Stomach (tissue), 8 donors: ENCODE measurements at regions not wholly inside any gene's neighbourhood (a gene's known extent, or its start where the extent isn't known, plus 50 kb on each side); places are given as distances from the start of the nearest gene placed in this dataset.
A peak's percentile ranks its signal among the peaks of the same experiment; 100 is the strongest.

Experiments used
- DNase-seq, 2 donors: peaks; one replicate each; pipeline versions ENCODE4 v3.0.0 to v3.0.0-alpha.2; 2013 to 2019
- H3K27ac ChIP-seq, 5 donors: fragments of 200-600 bp in 4 of 5; sonication (generic) in 4 of 5; one replicate each; pipeline ENCODE4 v1.5.1; 2013 to 2019; ENCODE audit warnings: mild to moderate bottlenecking in 1 of 5, moderate library complexity in 1 of 5
- H3K27me3 ChIP-seq, 3 donors: fragments of 200-600 bp; sonication (generic); one replicate each; pipeline ENCODE4 v1.5.1; 2017 to 2019; ENCODE audit warnings: mixed run types in 1 of 3
- H3K36me3 ChIP-seq, 4 donors: fragments of 200-600 bp; sonication (generic); 1 replicate in 3 of 4; 2 replicates in 1 of 4; pipeline ENCODE4 v1.5.1; 2016 to 2019
- H3K4me1 ChIP-seq, 4 donors: fragments of 200-600 bp; sonication (generic); one replicate each; pipeline ENCODE4 v1.5.1; 2016 to 2019
- H3K4me3 ChIP-seq, 4 donors: fragments of 200-600 bp; sonication (generic) in 3 of 4; one replicate each; pipeline ENCODE4 v1.5.1; 2016 to 2019; ENCODE audit warnings: mild to moderate bottlenecking in 1 of 4
- H3K9me3 ChIP-seq, 4 donors: fragments of 200-600 bp; sonication (generic); one replicate each; pipeline ENCODE4 v1.5.1; 2016 to 2019
- CTCF ChIP-seq, 7 experiments: fragments of 450-650 bp in 4 of 7; fragments of 200-600 bp in 3 of 7; sonication (generic) in 3 of 7; IDR thresholded peaks; one replicate each; pipeline ENCODE4 v1.5.1; 2016 to 2019; ENCODE audit warnings: antibody characterized with exemption in 7 of 7, control low read depth in 2 of 7, mild to moderate bottlenecking in 1 of 7
- EP300 ChIP-seq: sonication (generic); formaldehyde crosslinking; IDR thresholded peaks from one replicate; pipeline ENCODE4 v1.6.1; 2017; ENCODE audit warnings: antibody characterized with exemption
- POLR2A ChIP-seq, 4 donors: fragments of 450-650 bp; IDR thresholded peaks; one replicate each; pipeline ENCODE4 v1.6.1; 2016; ENCODE audit warnings: antibody characterized with exemption in 4 of 4, control low read depth in 2 of 4, mild to moderate bottlenecking in 1 of 4, moderate library complexity in 1 of 4
- POLR2AphosphoS5 ChIP-seq, 3 donors: sonication (generic); formaldehyde crosslinking; IDR thresholded peaks; one replicate each; pipeline ENCODE4 v1.6.1; 2016; ENCODE audit warnings: antibody characterized with exemption in 3 of 3
- WGBS, 5 donors: extraction: QIAGEN DNeasy Blood & Tissue Kit in 3 of 5; methylation state at CpG; one replicate each; pipeline versions ENCODE4 v1.1.5 to v1.1.7; 2013 to 2018; 5-methylcytosine and 5-hydroxymethylcytosine counted together
- intact Hi-C: fragments of 100-400 bp; cut with DNase I; formaldehyde crosslinking; loops from one replicate; pipeline ENCODE4 v1.15.1; 2023; ENCODE audit warnings: low total_unique reads
- donor health status: healthy with polysubstance abuse.
- donor health status: Bipolar disorder and iron deficiency.
- donor health status: healthy.

- H3K36me3 ChIP-seq: no peaks in the 10 kb centered on the region
- peak in 1 of 2 donors; percentile 41 for DNase-seq
- WGBS, 5 donors: 64 to 77% (median 70%) methylated on average over 1 of the region's 1 CpG
- no peak overlapping the region for H3K4me3 ChIP-seq
- TF ChIP-seq EP300: no peak
- TF ChIP-seq POLR2A (IDR thresholded peaks at IDR 0.05): no peak
- no peak for TF ChIP-seq POLR2AphosphoS5 (IDR thresholded peaks at IDR 0.05)
- TF ChIP-seq CTCF (IDR thresholded peaks at IDR 0.05): no peak
- no peak overlapping the region for H3K27ac ChIP-seq
- no peaks in the 10 kb centered on the region for H3K4me1 ChIP-seq
- no peaks in the 10 kb centered on the region for H3K9me3 ChIP-seq
- H3K27me3 ChIP-seq: peaks cover 0 to 10% (median 0%) of the 10 kb centered on the region in 3 donors
- intact Hi-C loops: no loop called here
Measured at GRCh38 chr18:24827501-24827900, 367.1 kb downstream of the HRH4 start.

- peaks cover 0 to 10% (median 0%) of the 10 kb centered on the region in 3 donors for H3K27me3 ChIP-seq
- H3K9me3 ChIP-seq: no peaks in the 10 kb centered on the region
- 82 to 90% (median 89%) methylated on average over 6 of the region's 6 CpGs for WGBS, 5 donors
- H3K36me3 ChIP-seq: no peaks in the 10 kb centered on the region
- H3K4me1 ChIP-seq: no peaks in the 10 kb centered on the region
- intact Hi-C loops: no loop called here
- TF ChIP-seq POLR2A (IDR thresholded peaks at IDR 0.05) (no peak), POLR2AphosphoS5 (IDR thresholded peaks at IDR 0.05) (no peak), CTCF (IDR thresholded peaks at IDR 0.05) (no peak), EP300 (no peak)
- H3K4me3 ChIP-seq: no peak overlapping the region
- no peak overlapping the region for H3K27ac ChIP-seq
- no peak for DNase-seq
Measured at GRCh38 chr18:24831081-24831480, 370.6 kb downstream of the HRH4 start.

GRCh38 chr18:24831871-24832665 is 371.6 kb downstream of the HRH4 start:
- H3K4me3 ChIP-seq: no peak overlapping the region
- H3K27ac ChIP-seq: no peak overlapping the region
- peak in 1 of 2 donors; percentile 28 for DNase-seq
- H3K27me3 ChIP-seq: peaks cover 0 to 10% (median 0%) of the 10 kb centered on the region in 3 donors
- intact Hi-C loops: no loop called here
- no peaks in the 10 kb centered on the region for H3K36me3 ChIP-seq
- H3K4me1 ChIP-seq: no peaks in the 10 kb centered on the region
- WGBS, 5 donors: 32 to 47% (median 36%) methylated on average over 10 to 11 of the region's 11 CpGs
- no peaks in the 10 kb centered on the region for H3K9me3 ChIP-seq
- TF ChIP-seq POLR2A (IDR thresholded peaks at IDR 0.05): no peak
- TF ChIP-seq EP300: no peak
- TF ChIP-seq POLR2AphosphoS5 (IDR thresholded peaks at IDR 0.05): no peak

- H3K36me3 ChIP-seq: no peaks in the 10 kb centered on the region
- no peak for TF ChIP-seq POLR2AphosphoS5 (IDR thresholded peaks at IDR 0.05)
- no peak for TF ChIP-seq CTCF (IDR thresholded peaks at IDR 0.05)
- TF ChIP-seq POLR2A (IDR thresholded peaks at IDR 0.05): no peak
- no peak for TF ChIP-seq EP300
- H3K27me3 ChIP-seq: peaks cover 0 to 10% (median 0%) of the 10 kb centered on the region in 3 donors
- DNase-seq: no peak
- no peak overlapping the region for H3K4me3 ChIP-seq
- WGBS, 5 donors: 78 to 95% (median 90%) methylated on average over 1 of the region's 1 CpG
- H3K4me1 ChIP-seq: no peaks in the 10 kb centered on the region
- intact Hi-C loops: no loop called here
- no peaks in the 10 kb centered on the region for H3K9me3 ChIP-seq
- H3K27ac ChIP-seq: no peak overlapping the region
Measured at GRCh38 chr18:24835751-24836150, 375.3 kb downstream of the HRH4 start.

GRCh38 chr18:24837066-24837465 is 376.6 kb downstream of the HRH4 start:
- H3K4me3 ChIP-seq: no peak overlapping the region
- H3K27ac ChIP-seq: no peak overlapping the region
- H3K4me1 ChIP-seq: no peaks in the 10 kb centered on the region
- TF ChIP-seq CTCF (IDR thresholded peaks at IDR 0.05) (no peak), POLR2A (IDR thresholded peaks at IDR 0.05) (no peak), EP300 (no peak), POLR2AphosphoS5 (IDR thresholded peaks at IDR 0.05) (no peak)
- intact Hi-C loops: no loop called here
- no peaks in the 10 kb centered on the region for H3K27me3 ChIP-seq
- DNase-seq: peak in 1 of 2 donors; percentile 29
- H3K9me3 ChIP-seq: no peaks in the 10 kb centered on the region
- H3K36me3 ChIP-seq: no peaks in the 10 kb centered on the region
- 27 to 45% (median 38%) methylated on average over 3 of the region's 3 CpGs for WGBS, 5 donors
